ENCODE measurements at regions not wholly inside any gene's neighbourhood (a gene's known extent, or its start where the extent isn't known, plus 50 kb on each side); places are given as distances from the start of the nearest gene placed in this dataset.

DNA sequence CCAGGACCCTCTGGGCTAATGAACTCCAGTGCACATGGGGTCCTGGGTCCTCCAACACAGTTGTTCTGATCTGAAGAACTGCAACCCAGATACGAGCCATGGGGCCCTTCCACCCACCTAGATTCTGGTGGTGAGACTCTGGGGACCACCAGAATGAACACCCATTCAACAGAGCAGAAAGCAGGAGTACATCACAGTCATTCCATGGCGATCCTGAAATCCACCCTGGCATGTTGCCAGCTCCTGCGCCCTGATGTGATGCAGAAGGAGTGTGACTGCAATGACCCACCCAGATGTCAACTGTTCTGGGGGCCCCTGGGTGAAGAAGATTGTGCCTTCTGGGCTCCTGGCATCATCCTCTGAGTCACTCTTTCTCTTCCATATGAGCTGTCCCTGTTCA, 211.6 kb downstream of the KIF26A start:
- Histone ChIP-seq H3K4me2 (replicated peaks; ENCODE audit: low read depth, low read length, poor library complexity, severe bottlenecking) (no peak overlapping the region), H3K27ac (ENCODE audit: low read length in 2 of 2) (no peak overlapping the region), H3K4me3 (ENCODE audit: control extremely low read depth in 1 of 5, extremely low read depth in 1 of 5, insufficient read depth in 1 of 5, low read depth in 2 of 5, low read length in 4 of 5) (no peak overlapping the region), H3K9ac (ENCODE audit: low read length) (no peak overlapping the region), H3K36me3 (replicated peaks in 1 of 2; ENCODE audit: control extremely low read depth in 1 of 2, control insufficient read depth in 1 of 2, extremely low read depth in 1 of 2, insufficient read depth in 2 of 2, low read length in 1 of 2) (no peaks in the 10 kb centered on the region), H3K9me3 (ENCODE audit: control extremely low read depth in 1 of 3, control insufficient read depth in 2 of 3, insufficient read depth in 1 of 3, low read length in 2 of 3) (peaks cover 0 to 17% (median 0%) of the 10 kb centered on the region in 3 donors), H3K27me3 (replicated peaks in 1 of 4; ENCODE audit: control extremely low read depth in 1 of 4, control insufficient read depth in 3 of 4, insufficient read depth in 4 of 4, low read length in 3 of 4) (peaks cover 0 to 4% (median 2%) of the 10 kb centered on the region in 4 experiments), H2AFZ (ENCODE audit: insufficient read depth, low read depth, low read length, poor library complexity, severe bottlenecking) (no peak overlapping the region), H4K20me1 (ENCODE audit: control insufficient read depth, insufficient read depth, low read length, poor library complexity, severe bottlenecking) (no peaks in the 10 kb centered on the region), H3K79me2 (ENCODE audit: control insufficient read depth, insufficient read depth, low read length) (no peaks in the 10 kb centered on the region), H3K4me1 (ENCODE audit: control insufficient read depth in 2 of 2, insufficient read depth in 2 of 2, low read length in 2 of 2) (no peaks in the 10 kb centered on the region)
- H3K27ac Mint-ChIP-seq = no peak overlapping the region
- peaks cover 5% of the 10 kb centered on the region for H3K9me3 Mint-ChIP-seq (ENCODE audit: insufficient read depth)
- DNase-seq (no peak), ATAC-seq (ENCODE audit: low read depth) (no peak)
- CTCF ChIA-PET = no interaction called here
- no peak overlapping the region for H3K4me3 Mint-ChIP-seq
- H3K27me3 Mint-ChIP-seq = peaks cover 26% of the 10 kb centered on the region
- 84% methylated on average over 3 of the region's 3 CpGs for WGBS (ENCODE audit: insufficient coverage)
- intact Hi-C loops (cut with micrococcal nuclease) = no loop called here
- POLR2A ChIA-PET = no interaction called here
- TF ChIP-seq, protein P1, sequence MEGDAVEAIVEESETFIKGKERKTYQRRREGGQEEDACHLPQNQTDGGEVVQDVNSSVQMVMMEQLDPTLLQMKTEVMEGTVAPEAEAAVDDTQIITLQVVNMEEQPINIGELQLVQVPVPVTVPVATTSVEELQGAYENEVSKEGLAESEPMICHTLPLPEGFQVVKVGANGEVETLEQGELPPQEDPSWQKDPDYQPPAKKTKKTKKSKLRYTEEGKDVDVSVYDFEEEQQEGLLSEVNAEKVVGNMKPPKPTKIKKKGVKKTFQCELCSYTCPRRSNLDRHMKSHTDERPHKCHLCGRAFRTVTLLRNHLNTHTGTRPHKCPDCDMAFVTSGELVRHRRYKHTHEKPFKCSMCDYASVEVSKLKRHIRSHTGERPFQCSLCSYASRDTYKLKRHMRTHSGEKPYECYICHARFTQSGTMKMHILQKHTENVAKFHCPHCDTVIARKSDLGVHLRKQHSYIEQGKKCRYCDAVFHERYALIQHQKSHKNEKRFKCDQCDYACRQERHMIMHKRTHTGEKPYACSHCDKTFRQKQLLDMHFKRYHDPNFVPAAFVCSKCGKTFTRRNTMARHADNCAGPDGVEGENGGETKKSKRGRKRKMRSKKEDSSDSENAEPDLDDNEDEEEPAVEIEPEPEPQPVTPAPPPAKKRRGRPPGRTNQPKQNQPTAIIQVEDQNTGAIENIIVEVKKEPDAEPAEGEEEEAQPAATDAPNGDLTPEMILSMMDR (IDR thresholded peaks at IDR 0.05) = no peak
- no peak for TF ChIP-seq EZH2 (IDR thresholded peaks at IDR 0.05; ENCODE audit: borderline replicate concordance, insufficient read depth, low read depth, low read length, poor library complexity, severe bottlenecking)
- H3K4me1 Mint-ChIP-seq = no peaks in the 10 kb centered on the region

DNA sequence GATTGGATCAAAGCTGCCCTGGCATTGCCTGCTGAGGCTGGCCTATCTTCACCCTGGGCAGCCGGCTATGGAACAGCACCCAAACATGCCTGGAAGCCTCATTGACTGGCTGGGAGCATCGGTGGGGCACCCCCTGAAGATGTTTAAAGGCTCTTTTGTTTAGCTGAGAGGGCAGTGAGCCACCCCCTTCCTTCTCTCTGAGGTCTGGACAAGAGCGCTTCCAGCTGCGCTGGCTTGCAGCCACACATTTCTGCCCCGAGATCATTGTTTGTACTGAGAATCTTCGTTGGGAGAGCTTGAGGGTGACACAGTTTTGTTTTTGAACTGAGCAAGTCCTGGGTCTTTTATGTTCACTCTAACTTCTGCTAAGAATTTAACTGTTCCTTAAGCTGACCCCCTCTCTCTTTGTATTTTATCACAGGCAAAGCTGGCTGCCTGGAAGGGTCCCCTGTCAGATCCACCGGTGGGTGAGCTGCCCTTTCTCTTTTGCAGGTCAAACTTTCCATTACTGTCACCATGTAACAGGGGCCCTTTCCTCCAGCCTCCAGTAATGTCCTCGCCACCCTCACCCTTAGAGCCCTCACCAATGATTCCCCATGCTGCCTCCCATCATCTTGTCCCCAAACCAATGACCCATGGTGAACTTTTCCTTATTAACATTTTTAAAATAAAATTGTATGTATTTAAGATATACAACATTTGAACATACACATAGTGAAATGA, 212.2 kb downstream of the KIF26A start:
- Histone ChIP-seq H3K9me3 (ENCODE audit: control extremely low read depth in 1 of 3, control insufficient read depth in 2 of 3, insufficient read depth in 1 of 3, low read length in 2 of 3) (peaks cover 0 to 13% (median 0%) of the 10 kb centered on the region in 3 donors), H3K27ac (ENCODE audit: low read length in 2 of 2) (no peak overlapping the region), H3K4me1 (ENCODE audit: control insufficient read depth in 2 of 2, insufficient read depth in 2 of 2, low read length in 2 of 2) (no peaks in the 10 kb centered on the region), H4K20me1 (ENCODE audit: control insufficient read depth, insufficient read depth, low read length, poor library complexity, severe bottlenecking) (no peaks in the 10 kb centered on the region), H3K79me2 (ENCODE audit: control insufficient read depth, insufficient read depth, low read length) (no peaks in the 10 kb centered on the region), H3K4me2 (replicated peaks; ENCODE audit: low read depth, low read length, poor library complexity, severe bottlenecking) (no peak overlapping the region), H2AFZ (ENCODE audit: insufficient read depth, low read depth, low read length, poor library complexity, severe bottlenecking) (no peak overlapping the region), H3K9ac (ENCODE audit: low read length) (no peak overlapping the region), H3K27me3 (replicated peaks in 1 of 4; ENCODE audit: control extremely low read depth in 1 of 4, control insufficient read depth in 3 of 4, insufficient read depth in 4 of 4, low read length in 3 of 4) (peaks cover 0 to 4% (median 0%) of the 10 kb centered on the region in 4 experiments), H3K4me3 (ENCODE audit: control extremely low read depth in 1 of 5, extremely low read depth in 1 of 5, insufficient read depth in 1 of 5, low read depth in 2 of 5, low read length in 4 of 5) (no peak overlapping the region), H3K36me3 (replicated peaks in 1 of 2; ENCODE audit: control extremely low read depth in 1 of 2, control insufficient read depth in 1 of 2, extremely low read depth in 1 of 2, insufficient read depth in 2 of 2, low read length in 1 of 2) (no peaks in the 10 kb centered on the region)
- Mint-ChIP-seq H3K4me1 (no peaks in the 10 kb centered on the region), H3K27ac (no peak overlapping the region), H3K4me3 (no peak overlapping the region), H3K27me3 (peaks cover 23% of the 10 kb centered on the region), H3K9me3 (ENCODE audit: insufficient read depth) (peaks cover 5% of the 10 kb centered on the region)
- DNase-seq = no peak
- WGBS (ENCODE audit: insufficient coverage) = 89% methylated on average over 4 of the region's 8 CpGs
- intact Hi-C loops (cut with micrococcal nuclease) = no loop called here
- no peak for ATAC-seq (ENCODE audit: low read depth)
- ChIA-PET POLR2A (no interaction called here), CTCF (no interaction called here)
- TF ChIP-seq, protein P1 (IDR thresholded peaks at IDR 0.05) = no peak
- TF ChIP-seq EZH2 (IDR thresholded peaks at IDR 0.05; ENCODE audit: borderline replicate concordance, insufficient read depth, low read depth, low read length, poor library complexity, severe bottlenecking) = no peak
